ENCODE measurements at regions not wholly inside any gene's neighbourhood (a gene's known extent, or its start where the extent isn't known, plus 50 kb on each side); places are given as distances from the start of the nearest gene placed in this dataset.

GRCh38 chr4:20319825-20320612 lies 68.3 kb downstream of the SLIT2 start:
- Mint-ChIP-seq H3K4me1 (no peaks in the 10 kb centered on the region), H3K9me3 (peaks cover 0 to 11% (median 2%) of the 10 kb centered on the region in 7 donors), H3K27me3 (no peaks in the 10 kb centered on the region), H3K4me3 (no peak overlapping the region), H3K27ac (no peak overlapping the region), H3K36me3 (no peaks in the 10 kb centered on the region)
- Histone ChIP-seq H3K4me1 (ENCODE audit: control insufficient read depth, insufficient read depth, low read length, poor library complexity, severe bottlenecking) (no peaks in the 10 kb centered on the region), H3K27ac (ENCODE audit: insufficient read depth, low read length, poor library complexity, severe bottlenecking) (no peak overlapping the region), H3K9me3 (ENCODE audit: control insufficient read depth in 2 of 2, low read length in 2 of 2) (peaks cover 0 to 2% of the 10 kb centered on the region in 2 experiments), H3K4me3 (ENCODE audit: low read depth, low read length) (no peak overlapping the region), H3K36me3 (ENCODE audit: control insufficient read depth, insufficient read depth, low read length) (no peaks in the 10 kb centered on the region), H3K27me3 (ENCODE audit: control insufficient read depth, insufficient read depth, low read length) (no peaks in the 10 kb centered on the region)
- ATAC-seq (ENCODE audit: low read depth in 2 of 2): no peak
- DNase-seq: no peak

- Mint-ChIP-seq H3K9me3 (peaks cover 0 to 11% (median 4%) of the 10 kb centered on the region in 7 donors), H3K36me3 (no peaks in the 10 kb centered on the region), H3K27me3 (no peaks in the 10 kb centered on the region), H3K27ac (no peak overlapping the region), H3K4me3 (no peak overlapping the region), H3K4me1 (no peaks in the 10 kb centered on the region)
- no peak overlapping the region for H3K27ac ChIP-seq (ENCODE audit: insufficient read depth, low read length, poor library complexity, severe bottlenecking)
- no peak overlapping the region for H3K4me3 ChIP-seq (ENCODE audit: low read depth, low read length)
- peaks cover 0 to 2% of the 10 kb centered on the region in 2 experiments for H3K9me3 ChIP-seq (ENCODE audit: control insufficient read depth in 2 of 2, low read length in 2 of 2)
- DNase-seq (no peak), ATAC-seq (ENCODE audit: low read depth in 2 of 2) (no peak)
- no peaks in the 10 kb centered on the region for H3K27me3 ChIP-seq (ENCODE audit: control insufficient read depth, insufficient read depth, low read length)
- H3K36me3 ChIP-seq (ENCODE audit: control insufficient read depth, insufficient read depth, low read length): no peaks in the 10 kb centered on the region
- no peaks in the 10 kb centered on the region for H3K4me1 ChIP-seq (ENCODE audit: control insufficient read depth, insufficient read depth, low read length, poor library complexity, severe bottlenecking)
Measured at GRCh38 chr4:20323991-20324390, 72.3 kb downstream of the SLIT2 start.

GRCh38 chr4:20326460-20326859 lies 74.8 kb downstream of the SLIT2 start:
- Mint-ChIP-seq H3K9me3 (peaks cover 0 to 14% (median 4%) of the 10 kb centered on the region in 7 donors), H3K27me3 (no peaks in the 10 kb centered on the region), H3K4me3 (no peak overlapping the region), H3K4me1 (no peaks in the 10 kb centered on the region), H3K27ac (no peak overlapping the region), H3K36me3 (no peaks in the 10 kb centered on the region)
- DNase-seq: no peak
- Histone ChIP-seq H3K27ac (ENCODE audit: insufficient read depth, low read length, poor library complexity, severe bottlenecking) (no peak overlapping the region), H3K4me1 (ENCODE audit: control insufficient read depth, insufficient read depth, low read length, poor library complexity, severe bottlenecking) (no peaks in the 10 kb centered on the region), H3K4me3 (ENCODE audit: low read depth, low read length) (no peak overlapping the region), H3K36me3 (ENCODE audit: control insufficient read depth, insufficient read depth, low read length) (no peaks in the 10 kb centered on the region), H3K27me3 (ENCODE audit: control insufficient read depth, insufficient read depth, low read length) (no peaks in the 10 kb centered on the region), H3K9me3 (ENCODE audit: control insufficient read depth in 2 of 2, low read length in 2 of 2) (no peaks in the 10 kb centered on the region)
- no peak for ATAC-seq (ENCODE audit: low read depth in 2 of 2)

GRCh38 chr4:20326977-20327376 lies 75.3 kb downstream of the SLIT2 start:
- H3K27ac Mint-ChIP-seq: no peak overlapping the region
- Histone ChIP-seq H3K27me3 (ENCODE audit: control insufficient read depth, insufficient read depth, low read length) (no peaks in the 10 kb centered on the region), H3K4me1 (ENCODE audit: control insufficient read depth, insufficient read depth, low read length, poor library complexity, severe bottlenecking) (no peaks in the 10 kb centered on the region), H3K27ac (ENCODE audit: insufficient read depth, low read length, poor library complexity, severe bottlenecking) (no peak overlapping the region), H3K4me3 (ENCODE audit: low read depth, low read length) (no peak overlapping the region), H3K9me3 (ENCODE audit: control insufficient read depth in 2 of 2, low read length in 2 of 2) (no peaks in the 10 kb centered on the region), H3K36me3 (ENCODE audit: control insufficient read depth, insufficient read depth, low read length) (no peaks in the 10 kb centered on the region)
- DNase-seq: no peak
- no peaks in the 10 kb centered on the region for H3K4me1 Mint-ChIP-seq
- H3K4me3 Mint-ChIP-seq: no peak overlapping the region
- ATAC-seq (ENCODE audit: low read depth in 2 of 2): no peak
- no peaks in the 10 kb centered on the region for H3K36me3 Mint-ChIP-seq
- H3K9me3 Mint-ChIP-seq: peaks cover 0 to 16% (median 4%) of the 10 kb centered on the region in 7 donors
- H3K27me3 Mint-ChIP-seq: no peaks in the 10 kb centered on the region

GRCh38 chr4:20327808-20328207 lies 76.1 kb downstream of the SLIT2 start:
- Histone ChIP-seq H3K27ac (ENCODE audit: insufficient read depth, low read length, poor library complexity, severe bottlenecking) (no peak overlapping the region), H3K4me3 (ENCODE audit: low read depth, low read length) (no peak overlapping the region), H3K9me3 (ENCODE audit: control insufficient read depth in 2 of 2, low read length in 2 of 2) (no peaks in the 10 kb centered on the region), H3K27me3 (ENCODE audit: control insufficient read depth, insufficient read depth, low read length) (no peaks in the 10 kb centered on the region), H3K36me3 (ENCODE audit: control insufficient read depth, insufficient read depth, low read length) (no peaks in the 10 kb centered on the region), H3K4me1 (ENCODE audit: control insufficient read depth, insufficient read depth, low read length, poor library complexity, severe bottlenecking) (no peaks in the 10 kb centered on the region)
- no peaks in the 10 kb centered on the region for H3K4me1 Mint-ChIP-seq
- no peak overlapping the region for H3K4me3 Mint-ChIP-seq
- H3K36me3 Mint-ChIP-seq: no peaks in the 10 kb centered on the region
- H3K27me3 Mint-ChIP-seq: no peaks in the 10 kb centered on the region
- DNase-seq (no peak), ATAC-seq (ENCODE audit: low read depth in 2 of 2) (no peak)
- no peak overlapping the region for H3K27ac Mint-ChIP-seq
- peaks cover 0 to 18% (median 6%) of the 10 kb centered on the region in 7 donors for H3K9me3 Mint-ChIP-seq

- Histone ChIP-seq H3K27me3 (ENCODE audit: control insufficient read depth, insufficient read depth, low read length) (no peaks in the 10 kb centered on the region), H3K9me3 (ENCODE audit: control insufficient read depth in 2 of 2, low read length in 2 of 2) (no peaks in the 10 kb centered on the region), H3K4me3 (ENCODE audit: low read depth, low read length) (no peak overlapping the region), H3K36me3 (ENCODE audit: control insufficient read depth, insufficient read depth, low read length) (no peaks in the 10 kb centered on the region), H3K4me1 (ENCODE audit: control insufficient read depth, insufficient read depth, low read length, poor library complexity, severe bottlenecking) (no peaks in the 10 kb centered on the region), H3K27ac (ENCODE audit: insufficient read depth, low read length, poor library complexity, severe bottlenecking) (no peak overlapping the region)
- Mint-ChIP-seq H3K36me3 (no peaks in the 10 kb centered on the region), H3K4me1 (no peaks in the 10 kb centered on the region), H3K27ac (no peak overlapping the region), H3K27me3 (no peaks in the 10 kb centered on the region), H3K9me3 (peaks cover 0 to 15% (median 6%) of the 10 kb centered on the region in 7 donors), H3K4me3 (no peak overlapping the region)
- ATAC-seq (ENCODE audit: low read depth in 2 of 2) (no peak), DNase-seq (no peak)
Measured at GRCh38 chr4:20331642-20332041, 79.9 kb downstream of the SLIT2 start.

- Histone ChIP-seq H3K4me3 (ENCODE audit: low read depth, low read length) (no peak overlapping the region), H3K27ac (ENCODE audit: insufficient read depth, low read length, poor library complexity, severe bottlenecking) (no peak overlapping the region), H3K4me1 (ENCODE audit: control insufficient read depth, insufficient read depth, low read length, poor library complexity, severe bottlenecking) (no peaks in the 10 kb centered on the region), H3K9me3 (ENCODE audit: control insufficient read depth in 2 of 2, low read length in 2 of 2) (no peaks in the 10 kb centered on the region), H3K36me3 (ENCODE audit: control insufficient read depth, insufficient read depth, low read length) (no peaks in the 10 kb centered on the region), H3K27me3 (ENCODE audit: control insufficient read depth, insufficient read depth, low read length) (no peaks in the 10 kb centered on the region)
- ATAC-seq (ENCODE audit: low read depth in 2 of 2): no peak
- no peak overlapping the region for H3K4me3 Mint-ChIP-seq
- no peaks in the 10 kb centered on the region for H3K36me3 Mint-ChIP-seq
- no peaks in the 10 kb centered on the region for H3K4me1 Mint-ChIP-seq
- no peak for DNase-seq
- peaks cover 2 to 15% (median 6%) of the 10 kb centered on the region in 7 donors for H3K9me3 Mint-ChIP-seq
- H3K27ac Mint-ChIP-seq: no peak overlapping the region
- H3K27me3 Mint-ChIP-seq: no peaks in the 10 kb centered on the region
Measured at GRCh38 chr4:20333141-20333715, 81.5 kb downstream of the SLIT2 start.

- Mint-ChIP-seq H3K9me3 (peaks cover 0 to 7% (median 4%) of the 10 kb centered on the region in 7 donors), H3K27ac (no peak overlapping the region), H3K36me3 (no peaks in the 10 kb centered on the region), H3K4me1 (no peaks in the 10 kb centered on the region), H3K4me3 (no peak overlapping the region), H3K27me3 (no peaks in the 10 kb centered on the region)
- Histone ChIP-seq H3K27me3 (ENCODE audit: control insufficient read depth, insufficient read depth, low read length) (no peaks in the 10 kb centered on the region), H3K27ac (ENCODE audit: insufficient read depth, low read length, poor library complexity, severe bottlenecking) (no peak overlapping the region), H3K9me3 (ENCODE audit: control insufficient read depth in 2 of 2, low read length in 2 of 2) (no peaks in the 10 kb centered on the region), H3K36me3 (ENCODE audit: control insufficient read depth, insufficient read depth, low read length) (no peaks in the 10 kb centered on the region), H3K4me1 (ENCODE audit: control insufficient read depth, insufficient read depth, low read length, poor library complexity, severe bottlenecking) (no peaks in the 10 kb centered on the region), H3K4me3 (ENCODE audit: low read depth, low read length) (no peak overlapping the region)
- DNase-seq: no peak
- ATAC-seq (ENCODE audit: low read depth in 2 of 2): no peak
Measured at GRCh38 chr4:20337261-20337664, 85.6 kb downstream of the SLIT2 start.
